Breast epithelium (tissue), 4 donors: ENCODE measurements at regions not wholly inside any gene's neighbourhood (a gene's known extent, or its start where the extent isn't known, plus 50 kb on each side); places are given as distances from the start of the nearest gene placed in this dataset.

Experiments
- DNase-seq, 2 donors: peaks; one replicate each; pipeline ENCODE4 v3.0.0-alpha.2; 2019; ENCODE audit warnings: low spot score in 2 of 2
- H3K27ac ChIP-seq, 2 donors: fragments of 200-600 bp; sonication (generic) in 1 of 2; one replicate each; pipeline ENCODE4 v1.5.1; 2016 to 2019; ENCODE audit warnings: mild to moderate bottlenecking in 1 of 2
- H3K27me3 ChIP-seq, 2 donors: fragments of 200-600 bp; sonication (generic) in 1 of 2; one replicate each; pipeline versions ENCODE4 v1.5.1 to v1.6.0; 2017 to 2019; ENCODE audit warnings: control low read depth in 1 of 2, mild to moderate bottlenecking in 1 of 2
- H3K36me3 ChIP-seq: fragments of 200-600 bp; one replicate; pipeline ENCODE4 v1.5.1; 2019
- H3K4me1 ChIP-seq, 2 donors: fragments of 200-600 bp; sonication (generic); one replicate each; pipeline ENCODE4 v1.5.1; 2016 to 2019; ENCODE audit warnings: control low read depth in 1 of 2
- H3K4me3 ChIP-seq, 3 donors: fragments of 200-600 bp; sonication (generic); 1 replicate in 2 of 3; 2 replicates in 1 of 3; pipeline ENCODE4 v1.5.1; 2016 to 2019; ENCODE audit warnings: mild to moderate bottlenecking in 3 of 3, moderate library complexity in 2 of 3
- H3K9me3 ChIP-seq, 2 donors: fragments of 200-600 bp; sonication (generic) in 1 of 2; one replicate each; pipeline ENCODE4 v1.5.1; 2016 to 2019; ENCODE audit warnings: control low read depth in 1 of 2
- CTCF ChIP-seq, 3 donors: fragments of 450-650 bp; IDR thresholded peaks; one replicate each; pipeline ENCODE4 v1.5.1; 2016 to 2017; ENCODE audit warnings: antibody characterized with exemption in 3 of 3, mild to moderate bottlenecking in 3 of 3, moderate library complexity in 3 of 3
- POLR2A ChIP-seq: fragments of 450-650 bp; IDR thresholded peaks from one replicate; pipeline ENCODE4 v1.6.1; 2016; ENCODE audit warnings: antibody characterized with exemption, mild to moderate bottlenecking, moderate library complexity
- POLR2AphosphoS5 ChIP-seq, 3 donors: sonication (generic); formaldehyde crosslinking; IDR thresholded peaks; one replicate each; pipeline ENCODE4 v1.6.1; 2017; ENCODE audit warnings: antibody characterized with exemption in 3 of 3
- intact Hi-C: fragments of 100-400 bp; cut with DNase I; formaldehyde crosslinking; loops from one replicate; pipeline ENCODE4 v1.15.1; 2023; ENCODE audit warnings: low total_unique reads

GRCh38 chrX:110491846-110492620, 133.4 kb downstream of the RTL9 start:
- no peaks in the 10 kb centered on the region for H3K36me3 ChIP-seq
- no peak for DNase-seq
- no peak overlapping the region for H3K4me3 ChIP-seq
- H3K4me1 ChIP-seq: no peaks in the 10 kb centered on the region
- no peak for TF ChIP-seq POLR2A
- TF ChIP-seq CTCF (IDR thresholded peaks at IDR 0.05): no peak
- no peak for TF ChIP-seq POLR2AphosphoS5 (IDR thresholded peaks at IDR 0.05)
- H3K27ac ChIP-seq: no peak overlapping the region
- peaks cover 0 to 29% of the 10 kb centered on the region in 2 donors for H3K27me3 ChIP-seq
- intact Hi-C loops: no loop called here
- peaks cover 5 to 7% of the 10 kb centered on the region in 2 donors for H3K9me3 ChIP-seq

- Histone ChIP-seq H3K4me1 (no peaks in the 10 kb centered on the region), H3K27me3 (peaks cover 0 to 17% of the 10 kb centered on the region in 2 donors), H3K27ac (no peak overlapping the region), H3K9me3 (no peaks in the 10 kb centered on the region), H3K4me3 (no peak overlapping the region), H3K36me3 (no peaks in the 10 kb centered on the region)
- no peak for TF ChIP-seq POLR2A
- no peak for TF ChIP-seq POLR2AphosphoS5 (IDR thresholded peaks at IDR 0.05)
- TF ChIP-seq CTCF (IDR thresholded peaks at IDR 0.05): no peak
- intact Hi-C loops: no loop called here
- DNase-seq: no peak
Measured at GRCh38 chrX:110504947-110505346, 146.3 kb downstream of the RTL9 start.

GRCh38 chrX:110509755-110510532, 151.3 kb downstream of the RTL9 start:
- Histone ChIP-seq H3K4me1 (no peaks in the 10 kb centered on the region), H3K36me3 (no peaks in the 10 kb centered on the region), H3K4me3 (no peak overlapping the region), H3K27ac (no peak overlapping the region), H3K27me3 (peaks cover 0 to 30% of the 10 kb centered on the region in 2 donors), H3K9me3 (no peaks in the 10 kb centered on the region)
- no peak for TF ChIP-seq CTCF (IDR thresholded peaks at IDR 0.05)
- TF ChIP-seq POLR2A: no peak
- no peak for TF ChIP-seq POLR2AphosphoS5 (IDR thresholded peaks at IDR 0.05)
- no peak for DNase-seq
- intact Hi-C loops: no loop called here

GRCh38 chrX:110511238-110511637, 152.6 kb downstream of the RTL9 start:
- H3K27me3 ChIP-seq: peaks cover 0 to 30% of the 10 kb centered on the region in 2 donors
- H3K27ac ChIP-seq: no peak overlapping the region
- H3K4me3 ChIP-seq: no peak overlapping the region
- intact Hi-C loops: no loop called here
- no peak for DNase-seq
- H3K36me3 ChIP-seq: no peaks in the 10 kb centered on the region
- H3K9me3 ChIP-seq: no peaks in the 10 kb centered on the region
- TF ChIP-seq CTCF (IDR thresholded peaks at IDR 0.05) (no peak), POLR2AphosphoS5 (IDR thresholded peaks at IDR 0.05) (no peak)
- no peaks in the 10 kb centered on the region for H3K4me1 ChIP-seq

GRCh38 chrX:110512341-110512740, 153.7 kb downstream of the RTL9 start:
- no peak for DNase-seq
- H3K4me3 ChIP-seq: no peak overlapping the region
- H3K27me3 ChIP-seq: peaks cover 0 to 36% of the 10 kb centered on the region in 2 donors
- intact Hi-C loops: no loop called here
- H3K9me3 ChIP-seq: no peaks in the 10 kb centered on the region
- TF ChIP-seq POLR2AphosphoS5 (IDR thresholded peaks at IDR 0.05) (no peak), CTCF (IDR thresholded peaks at IDR 0.05) (no peak), POLR2A (no peak)
- H3K4me1 ChIP-seq: no peaks in the 10 kb centered on the region
- H3K36me3 ChIP-seq: no peaks in the 10 kb centered on the region
- H3K27ac ChIP-seq: no peak overlapping the region
